NB4 (cell line): ENCODE measurements at regions not wholly inside any gene's neighbourhood (a gene's known extent, or its start where the extent isn't known, plus 50 kb on each side); places are given as distances from the start of the nearest gene placed in this dataset.

ENCODE experiments used
- DNase-seq: peaks from one replicate; pipeline ENCODE4 v3.0.0; 2010; ENCODE audit warnings: low read depth
- H3K4me3 ChIP-seq: one replicate; pipeline ENCODE4 v1.5.1; 2011; ENCODE audit warnings: mild to moderate bottlenecking, low read depth, low read length, moderate library complexity
- CTCF ChIP-seq: IDR thresholded peaks from one replicate; pipeline ENCODE4 v1.5.1; 2012; ENCODE audit warnings: low read depth, low read length
- MYC ChIP-seq: IDR thresholded peaks from 2 replicates; pipeline ENCODE4 v1.6.1; 2011; ENCODE audit warnings: low read depth, low read length
- POLR2A ChIP-seq: IDR thresholded peaks from 2 replicates; pipeline ENCODE4 v1.6.1; 2011; ENCODE audit warnings: mild to moderate bottlenecking; ENCODE audit not compliant: insufficient read length; ENCODE audit errors: extremely low read depth
- TF ChIP-seq, protein P1 (sequence below): IDR thresholded peaks from 2 replicates; pipeline ENCODE4 v1.6.1; 2011; ENCODE audit warnings: low read depth, low read length

DNA sequence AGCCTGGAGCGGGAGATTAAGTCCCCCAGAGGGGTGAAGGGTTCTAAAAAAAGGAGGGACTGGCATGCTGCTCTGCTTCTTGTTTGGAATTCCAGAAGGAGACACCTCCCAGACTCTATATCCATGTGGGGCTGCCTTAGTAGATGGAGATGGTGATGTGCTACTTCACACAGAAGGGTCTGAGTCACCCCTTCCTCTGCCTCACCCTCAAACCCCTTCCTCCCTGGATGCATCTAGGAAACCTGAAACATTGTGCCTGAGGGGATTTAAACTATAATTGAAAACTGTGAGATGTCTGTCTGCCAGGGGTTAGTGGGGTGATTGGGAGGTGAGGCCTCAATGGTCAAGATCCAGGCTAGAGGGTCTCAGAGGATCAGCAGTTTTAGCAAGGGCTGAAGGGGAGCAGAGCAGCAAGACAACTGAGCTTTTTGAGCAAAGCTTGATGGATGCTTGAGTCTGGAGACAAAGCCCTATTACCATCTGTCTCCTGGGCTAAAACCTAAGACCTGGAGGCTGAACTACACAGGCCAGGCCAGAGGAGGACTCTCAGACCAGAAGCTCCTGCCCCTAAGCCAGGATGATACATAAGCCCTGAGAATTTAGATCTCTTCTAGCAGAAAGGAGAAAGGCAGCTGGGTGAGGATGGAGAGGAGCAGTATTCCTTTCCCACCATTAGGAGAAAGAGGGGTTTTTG is 314.7 kb upstream of the ATP2B1 start:
- no peak for TF ChIP-seq MYC
- no peak for TF ChIP-seq POLR2A
- TF ChIP-seq, protein P1, sequence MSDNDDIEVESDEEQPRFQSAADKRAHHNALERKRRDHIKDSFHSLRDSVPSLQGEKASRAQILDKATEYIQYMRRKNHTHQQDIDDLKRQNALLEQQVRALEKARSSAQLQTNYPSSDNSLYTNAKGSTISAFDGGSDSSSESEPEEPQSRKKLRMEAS, result no peak
- no peak for TF ChIP-seq CTCF
- no peak for DNase-seq
- H3K4me3 ChIP-seq, result no peak overlapping the region

DNA sequence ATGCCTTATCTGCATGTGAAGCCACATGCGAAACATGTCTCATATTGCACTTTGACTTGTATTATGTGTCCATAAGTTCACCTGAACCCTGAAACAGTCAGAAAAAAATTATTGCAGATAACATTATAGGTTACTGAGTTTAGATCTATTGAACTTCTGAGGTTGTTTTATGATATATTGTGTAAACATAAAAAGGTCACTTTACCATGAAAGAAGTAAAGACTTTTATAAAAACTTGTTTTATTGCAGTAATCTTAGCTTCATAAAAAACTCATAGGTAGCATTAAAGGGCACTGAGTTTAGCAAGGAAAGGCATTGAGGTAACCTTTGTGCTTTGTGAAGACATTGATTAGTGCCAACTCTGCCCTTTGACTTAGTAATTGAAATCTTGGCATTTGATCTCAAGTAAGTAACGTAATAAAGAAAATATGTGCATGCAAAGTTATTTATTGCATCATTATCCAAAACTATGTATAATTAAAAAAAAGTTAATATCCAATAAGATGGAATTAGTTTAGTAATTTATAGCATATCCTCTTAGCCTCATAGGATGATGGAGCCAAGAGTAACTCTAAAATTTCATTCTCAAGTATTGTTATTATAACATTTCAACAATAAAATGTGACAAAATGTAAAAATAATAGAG is 313.3 kb upstream of the ATP2B1 start:
- no peak for DNase-seq
- TF ChIP-seq CTCF, result no peak
- TF ChIP-seq, protein P1, result no peak
- no peak for TF ChIP-seq MYC
- TF ChIP-seq POLR2A, result no peak
- H3K4me3 ChIP-seq, result no peak overlapping the region

GRCh38 chr12:90020881-90021280 is 312.2 kb upstream of the ATP2B1 start:
- TF ChIP-seq POLR2A (no peak), MYC (no peak), CTCF (no peak)
- TF ChIP-seq, protein P1, result no peak
- H3K4me3 ChIP-seq, result no peak overlapping the region
- DNase-seq, result no peak

DNA sequence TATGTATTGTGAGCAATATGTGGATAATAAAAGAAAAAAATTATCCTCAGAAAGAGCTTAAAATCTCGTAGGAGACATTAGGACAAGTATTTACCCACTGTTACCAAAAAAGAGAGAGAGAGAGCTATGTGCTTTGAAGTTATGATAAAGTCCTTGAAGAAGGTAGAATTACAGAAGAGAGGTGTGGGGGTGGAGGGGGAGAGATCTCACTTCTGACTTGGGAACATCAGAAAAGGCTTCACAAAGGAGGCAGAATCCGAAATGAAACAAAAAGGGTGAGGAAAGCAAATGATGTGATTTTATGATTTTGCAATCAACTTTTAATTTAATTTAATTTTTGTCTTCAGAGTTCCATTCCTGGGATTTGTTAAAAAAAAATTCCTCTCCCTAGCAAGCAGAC is 311.8 kb upstream of the ATP2B1 start:
- no peak for DNase-seq
- no peak overlapping the region for H3K4me3 ChIP-seq
- TF ChIP-seq, protein P1, result no peak
- TF ChIP-seq MYC (no peak), CTCF (no peak), POLR2A (no peak)

- DNase-seq, result no peak
- no peak for TF ChIP-seq POLR2A
- TF ChIP-seq CTCF, result no peak
- TF ChIP-seq, protein P1, result no peak
- no peak for TF ChIP-seq MYC
- no peak overlapping the region for H3K4me3 ChIP-seq
Measured at GRCh38 chr12:90020014-90020413, 311.4 kb upstream of the ATP2B1 start.
